ENCODE measurements at regions not wholly inside any gene's neighbourhood (a gene's known extent, or its start where the extent isn't known, plus 50 kb on each side); places are given as distances from the start of the nearest gene placed in this dataset.

DNA sequence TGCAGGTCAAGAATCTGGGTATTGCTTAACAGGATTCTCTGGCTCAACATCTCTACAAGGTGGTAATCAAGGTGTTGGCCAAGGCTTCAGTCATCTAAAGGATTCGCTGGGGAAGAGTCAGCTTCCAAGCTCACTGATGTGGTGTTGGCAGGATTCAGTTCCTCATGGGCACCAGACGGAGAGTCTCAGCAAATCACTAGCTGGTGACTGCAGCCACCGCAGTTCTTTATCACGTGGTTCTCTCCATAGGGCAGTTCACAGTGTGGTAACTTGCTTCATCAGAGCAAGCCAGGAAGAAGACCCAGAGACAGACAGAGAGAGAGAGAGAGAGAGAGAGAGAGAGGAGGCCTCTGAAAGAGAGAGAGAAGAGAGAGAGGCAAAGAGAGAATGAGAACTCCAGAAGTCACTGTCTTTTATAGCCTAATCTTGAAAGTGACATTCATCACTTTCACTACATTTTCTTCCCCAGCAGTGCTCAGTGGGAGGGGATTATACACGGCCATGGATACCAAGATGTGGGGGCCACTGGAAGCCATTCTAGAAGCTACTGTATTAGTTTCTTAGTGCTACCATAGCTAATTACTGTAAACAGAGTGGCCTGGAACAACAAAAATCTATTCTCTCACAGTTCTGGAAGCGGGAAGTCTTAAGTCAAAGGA, 109.2 kb upstream of the SMIM23 start:
- no peak for DNase-seq (ENCODE audit: low read depth in 1 of 2, low spot score in 1 of 2)

DNA sequence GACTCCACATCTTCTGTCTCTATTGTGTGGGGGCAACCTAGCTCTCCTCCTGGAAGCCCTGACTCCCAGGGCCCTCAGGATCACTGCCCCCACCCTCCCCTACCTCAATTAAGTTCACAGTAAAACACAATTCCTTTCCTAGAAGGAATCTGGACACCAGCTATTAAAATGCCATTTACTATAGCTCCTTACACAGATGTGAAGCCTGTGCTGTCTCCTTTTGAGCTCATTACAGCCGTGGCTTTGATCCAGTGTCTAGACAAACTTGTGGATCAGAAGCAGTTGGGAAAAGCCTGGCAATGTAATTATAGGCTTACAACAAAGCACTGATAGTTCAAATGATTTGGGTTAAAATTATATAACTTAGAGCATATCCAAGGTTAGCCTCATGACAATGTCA, 107.0 kb upstream of the SMIM23 start:
- no peak for DNase-seq (ENCODE audit: low read depth in 1 of 2, low spot score in 1 of 2)

DNA sequence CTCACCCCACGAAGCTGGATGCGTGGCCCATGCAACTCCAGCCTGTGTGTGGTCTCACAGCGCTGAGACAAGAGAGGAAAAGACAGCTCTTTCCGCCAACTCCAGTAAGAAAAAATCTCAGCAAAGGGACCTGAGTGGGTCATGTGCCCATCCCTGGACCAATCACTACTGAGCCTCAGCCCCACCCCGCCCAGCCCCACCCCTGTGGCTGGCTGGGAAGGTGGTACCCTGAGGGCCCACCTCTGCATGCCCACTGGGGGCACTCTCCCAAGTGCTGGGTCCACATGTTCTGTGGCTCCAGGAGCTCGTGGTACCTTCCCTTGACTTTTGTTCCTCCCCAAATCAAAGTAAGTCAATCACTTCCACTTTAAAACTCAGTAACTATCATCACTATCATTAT, 105.1 kb upstream of the SMIM23 start:
- DNase-seq (ENCODE audit: low read depth in 1 of 2, low spot score in 1 of 2): no peak

DNA sequence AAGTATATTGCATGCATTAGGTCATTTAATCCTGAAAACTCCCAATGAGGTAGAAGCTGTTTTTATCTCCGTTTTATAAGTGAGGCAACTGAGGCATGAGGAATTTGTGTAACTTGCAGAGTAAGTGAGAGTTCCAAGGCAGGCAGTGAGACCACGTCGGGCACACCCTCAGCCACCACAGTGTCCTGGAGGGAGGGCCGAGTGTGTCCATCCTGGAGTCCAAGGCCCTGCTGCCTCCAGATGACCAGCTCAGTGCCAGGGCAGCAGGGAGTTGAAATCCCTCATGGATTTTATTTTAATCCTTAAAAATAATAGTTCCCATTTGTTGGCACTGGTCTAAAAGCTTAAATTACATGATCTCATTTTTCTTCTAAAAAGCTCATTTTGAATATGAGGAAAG, 104.6 kb upstream of the SMIM23 start:
- DNase-seq (ENCODE audit: low read depth in 1 of 2, low spot score in 1 of 2): no peak

DNA sequence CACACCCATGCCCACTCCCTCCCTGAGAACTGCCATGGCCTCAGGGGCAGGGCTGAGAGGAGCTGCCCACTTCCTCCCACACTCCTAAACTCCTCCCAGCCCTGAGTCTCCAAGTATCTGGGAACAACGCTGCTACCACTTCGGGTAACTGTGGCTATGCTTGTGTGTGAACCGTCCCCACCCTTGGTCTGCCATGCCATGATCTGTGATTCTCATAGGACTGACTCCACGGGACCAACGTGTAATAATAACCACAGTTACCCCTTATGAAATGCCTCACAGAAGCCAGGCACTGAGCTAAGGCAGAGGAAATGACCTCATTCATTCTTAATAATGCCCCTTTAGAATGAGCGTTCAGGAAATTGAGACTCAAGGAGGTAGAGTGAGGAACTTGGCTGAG, 103.9 kb upstream of the SMIM23 start:
- no peak for DNase-seq (ENCODE audit: low read depth in 1 of 2, low spot score in 1 of 2)

- no peak for DNase-seq (ENCODE audit: low read depth in 1 of 2, low spot score in 1 of 2)
Measured at GRCh38 chr5:171682801-171683200, 102.8 kb upstream of the SMIM23 start.

DNA sequence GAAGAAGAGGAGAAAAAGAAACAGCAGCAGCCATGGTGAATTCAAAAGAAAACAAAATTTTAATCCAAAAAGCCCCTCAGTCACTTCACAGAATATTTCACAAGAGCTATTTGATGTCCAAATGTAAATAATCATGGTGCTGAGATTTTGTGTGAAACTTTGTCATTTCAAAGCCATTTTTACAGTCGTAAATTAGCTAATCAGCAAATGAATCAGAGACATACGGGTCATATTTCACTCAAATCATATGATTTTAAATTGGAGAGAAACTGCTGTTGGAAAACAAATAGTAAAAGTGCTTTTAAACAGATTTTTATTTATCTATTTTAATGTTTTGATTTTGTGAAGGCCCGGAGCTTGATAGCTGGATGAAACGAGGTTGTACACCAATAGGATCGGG, 101.4 kb upstream of the SMIM23 start:
- DNase-seq (ENCODE audit: low read depth in 1 of 2, low spot score in 1 of 2): no peak

DNA sequence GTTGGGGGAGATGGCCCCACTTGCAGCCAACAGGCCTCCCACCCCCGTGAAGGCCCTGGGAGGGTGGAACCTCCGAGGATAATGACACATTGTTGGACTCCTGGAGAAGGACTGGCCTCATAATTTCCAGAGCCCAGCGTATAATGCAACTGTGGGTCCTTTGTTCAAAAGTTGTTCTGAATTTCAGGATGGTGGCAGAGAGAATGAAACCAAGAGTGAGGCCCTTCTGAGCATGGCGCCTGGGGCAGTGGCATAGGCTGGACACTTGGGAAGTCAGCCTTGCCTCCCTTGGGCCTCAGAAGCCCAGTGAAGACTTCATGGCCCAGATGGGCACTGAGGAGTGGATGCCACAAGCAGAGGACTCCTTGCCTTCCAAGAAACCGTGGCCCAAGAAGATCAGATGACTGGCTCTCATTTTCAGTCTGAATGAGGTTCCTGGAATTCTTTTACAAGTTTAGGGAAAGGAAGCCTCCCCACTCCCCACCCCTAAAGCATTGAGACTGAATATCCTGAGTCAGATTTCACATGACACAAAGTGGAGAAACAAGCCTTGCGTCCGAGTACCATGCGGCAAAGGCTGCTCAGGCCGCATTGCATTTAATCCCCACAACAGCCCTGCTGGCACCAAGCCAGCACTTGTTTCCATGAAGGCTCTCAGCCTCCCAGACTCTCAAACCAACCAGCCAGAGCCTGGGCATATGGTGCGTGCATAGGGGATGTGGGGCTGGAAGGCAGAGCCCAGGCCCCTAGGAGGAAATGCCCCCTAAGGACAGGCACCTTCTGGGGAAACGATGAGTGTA, 96.7 kb upstream of the SMIM23 start:
- no peak for DNase-seq (ENCODE audit: low read depth in 1 of 2, low spot score in 1 of 2)

DNA sequence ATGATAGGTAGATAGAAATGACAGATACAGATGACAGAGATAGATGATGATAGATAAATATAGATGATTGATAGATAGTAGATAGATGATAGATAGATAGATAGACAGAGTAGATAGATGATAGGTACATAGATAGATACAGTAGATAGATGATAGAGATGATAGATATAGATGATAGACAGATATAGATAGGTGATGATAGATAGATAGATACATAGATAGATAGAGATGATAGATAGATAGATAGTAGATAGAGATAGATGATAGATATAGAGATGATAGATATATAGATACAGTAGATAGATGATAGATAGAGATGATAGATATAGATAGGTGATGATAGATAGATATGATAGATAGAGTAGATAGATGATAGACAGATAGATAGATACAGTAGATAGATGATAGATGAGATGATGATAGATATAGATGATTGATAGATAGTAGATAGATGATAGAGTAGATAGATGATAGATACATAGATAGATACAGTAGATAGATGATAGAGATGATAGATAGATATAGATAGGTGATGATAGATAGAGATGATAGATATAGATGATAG, 95.7 kb upstream of the SMIM23 start:
- DNase-seq (ENCODE audit: low read depth in 1 of 2, low spot score in 1 of 2): no peak

DNA sequence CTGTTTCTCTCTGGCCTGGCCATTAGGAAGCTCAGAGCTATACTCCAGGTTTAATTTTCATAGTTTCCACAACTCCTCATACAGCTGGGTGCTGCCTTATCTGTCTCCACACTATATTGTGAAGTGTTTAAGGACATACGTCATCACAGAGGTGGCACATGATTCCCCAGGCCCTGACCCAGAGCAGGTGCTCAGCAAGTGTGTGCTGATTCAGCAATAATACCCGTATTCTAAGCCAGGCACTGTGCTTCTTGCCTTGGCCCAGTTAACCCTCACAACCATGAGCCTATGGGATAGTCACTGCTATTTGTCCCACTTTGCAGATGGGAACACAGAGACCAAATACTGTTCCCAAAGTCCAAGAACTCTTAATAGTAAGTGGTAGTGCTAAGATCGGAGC, 93.5 kb upstream of the SMIM23 start:
- no peak for DNase-seq (ENCODE audit: low read depth in 1 of 2, low spot score in 1 of 2)

DNA sequence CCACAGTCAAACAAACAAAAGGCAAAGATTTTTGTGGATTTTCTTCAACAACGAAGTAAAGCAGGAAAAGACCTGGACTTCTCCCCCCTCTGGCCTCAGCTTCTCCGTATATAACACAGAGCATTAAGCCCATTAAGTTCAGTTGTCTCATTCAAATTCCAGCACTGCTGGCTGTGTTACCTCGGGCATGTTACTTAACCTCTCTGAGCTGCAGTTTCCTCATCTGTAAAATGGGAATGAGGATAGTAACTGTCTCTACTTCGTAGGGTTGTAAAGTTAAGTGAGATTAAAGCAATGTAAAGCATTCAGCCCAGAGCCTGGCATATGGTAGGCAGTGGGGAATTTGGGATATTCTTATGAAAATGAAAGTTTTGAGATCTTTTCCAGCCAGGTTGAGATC, 92.7 kb upstream of the SMIM23 start:
- DNase-seq (ENCODE audit: low read depth in 1 of 2, low spot score in 1 of 2): no peak

DNA sequence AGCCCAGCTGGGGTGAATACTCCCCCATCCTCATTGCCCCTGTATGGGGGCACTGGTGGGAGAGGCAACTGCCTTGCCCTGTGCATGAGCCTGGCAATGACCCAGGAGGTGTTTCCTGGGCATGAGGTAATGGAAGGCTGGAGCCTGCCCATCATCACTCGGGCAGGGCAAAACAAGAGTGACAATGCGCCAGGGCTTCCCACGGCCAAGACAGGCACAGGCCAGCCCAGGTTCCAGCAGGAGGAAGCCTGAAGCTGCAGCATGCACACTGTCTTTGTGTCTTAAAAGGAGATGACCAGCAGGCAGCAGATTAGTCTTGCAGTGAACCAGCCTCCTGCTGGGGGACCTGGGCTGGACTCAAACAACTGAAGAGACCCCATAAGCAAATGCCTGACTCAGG, 92.2 kb upstream of the SMIM23 start:
- DNase-seq (ENCODE audit: low read depth in 1 of 2, low spot score in 1 of 2): no peak

GRCh38 chr5:171695804-171696203, 89.8 kb upstream of the SMIM23 start:
- DNase-seq (ENCODE audit: low read depth in 1 of 2, low spot score in 1 of 2): no peak

DNA sequence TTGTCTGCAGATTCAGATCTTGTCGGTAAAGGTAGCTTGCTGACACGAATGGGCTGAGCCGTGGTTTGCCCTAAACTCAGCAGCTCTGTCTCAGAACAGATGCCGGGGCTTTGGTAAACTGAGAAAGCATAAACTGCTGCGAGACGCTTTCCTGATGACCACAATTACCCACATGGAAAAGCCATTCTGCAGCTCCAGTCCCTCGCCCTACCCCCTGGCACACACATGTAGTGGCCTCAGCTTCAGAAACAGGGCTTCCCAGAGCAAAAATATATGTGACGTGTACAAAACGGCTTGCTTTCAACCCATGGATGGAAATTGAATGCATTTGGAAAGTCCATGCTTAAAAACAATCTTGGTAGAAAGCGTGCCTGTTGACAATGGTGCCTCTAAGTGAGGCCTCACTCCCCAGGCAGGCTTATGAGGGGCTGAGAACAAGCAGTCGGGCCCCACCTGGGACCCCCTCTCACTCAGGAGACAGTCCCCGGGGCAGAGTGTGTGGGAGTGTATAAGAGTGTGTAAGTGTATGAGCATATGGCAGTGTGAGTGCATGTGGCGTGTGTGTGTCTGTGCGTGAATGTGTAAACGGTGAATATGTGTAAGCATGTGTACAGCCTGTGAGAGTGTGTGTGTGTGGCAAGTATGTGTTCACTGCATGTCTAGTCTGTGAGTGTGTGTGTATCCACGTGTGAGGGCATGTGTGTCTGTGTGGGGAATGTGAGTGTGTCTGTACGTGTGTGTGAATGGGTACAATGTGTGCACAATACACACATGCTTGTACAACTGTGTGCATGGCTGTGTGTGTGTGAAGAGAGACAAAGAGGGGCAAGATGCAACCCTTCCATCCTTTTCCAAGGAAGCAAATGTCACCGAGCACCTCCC, 88.2 kb upstream of the SMIM23 start:
- no peak for DNase-seq (ENCODE audit: low read depth in 1 of 2, low spot score in 1 of 2)

DNA sequence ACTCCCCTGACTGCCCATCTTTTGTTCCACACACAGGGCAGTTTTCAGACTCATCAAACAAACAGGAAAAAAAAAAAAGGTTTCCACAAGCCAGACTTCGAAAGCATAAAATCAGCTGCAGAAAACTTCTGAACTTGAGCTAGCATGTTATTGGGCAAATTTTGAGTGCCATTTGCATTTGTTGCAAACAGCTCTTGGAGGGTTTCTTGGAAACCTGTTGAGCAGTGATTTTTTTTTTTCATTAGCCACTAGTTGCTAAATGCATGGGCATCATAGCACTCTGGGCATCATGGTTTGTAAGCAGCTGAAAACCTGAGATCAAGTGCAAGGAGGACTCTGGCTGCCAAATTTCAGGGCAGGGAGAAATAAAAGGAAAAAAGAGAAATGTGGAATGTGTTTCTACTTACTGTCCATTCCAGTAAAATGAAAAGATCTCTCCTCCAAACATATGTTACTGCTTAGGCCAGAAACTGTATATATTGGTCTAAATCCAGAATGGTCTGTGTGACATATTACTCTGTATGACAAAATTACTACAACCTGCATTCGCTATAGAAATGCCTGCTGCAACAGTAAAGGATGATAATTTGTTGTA, 85.2 kb upstream of the SMIM23 start:
- no peak for DNase-seq (ENCODE audit: low read depth in 1 of 2, low spot score in 1 of 2)

DNA sequence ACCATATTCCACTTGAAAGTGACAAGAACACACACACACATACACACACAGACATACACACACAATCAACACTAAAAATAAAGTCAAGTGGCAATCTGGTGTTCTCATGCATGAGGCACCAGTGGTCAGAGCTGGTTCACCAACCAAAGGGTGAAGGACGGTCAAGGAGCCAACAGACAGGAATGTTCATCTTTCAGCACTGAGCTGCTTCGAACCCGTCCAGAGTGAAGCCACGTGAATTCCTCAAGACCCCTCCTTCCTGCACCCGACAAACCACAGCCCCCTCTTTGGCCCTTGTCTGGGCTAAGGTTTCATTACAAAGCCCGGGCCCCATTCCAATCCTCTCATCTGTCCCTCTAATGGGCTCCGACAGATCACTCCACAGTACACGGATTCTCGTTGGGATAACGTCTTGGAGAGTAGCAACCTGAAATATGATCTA, 84.5 kb upstream of the SMIM23 start:
- DNase-seq (ENCODE audit: low read depth in 1 of 2, low spot score in 1 of 2): no peak

DNA sequence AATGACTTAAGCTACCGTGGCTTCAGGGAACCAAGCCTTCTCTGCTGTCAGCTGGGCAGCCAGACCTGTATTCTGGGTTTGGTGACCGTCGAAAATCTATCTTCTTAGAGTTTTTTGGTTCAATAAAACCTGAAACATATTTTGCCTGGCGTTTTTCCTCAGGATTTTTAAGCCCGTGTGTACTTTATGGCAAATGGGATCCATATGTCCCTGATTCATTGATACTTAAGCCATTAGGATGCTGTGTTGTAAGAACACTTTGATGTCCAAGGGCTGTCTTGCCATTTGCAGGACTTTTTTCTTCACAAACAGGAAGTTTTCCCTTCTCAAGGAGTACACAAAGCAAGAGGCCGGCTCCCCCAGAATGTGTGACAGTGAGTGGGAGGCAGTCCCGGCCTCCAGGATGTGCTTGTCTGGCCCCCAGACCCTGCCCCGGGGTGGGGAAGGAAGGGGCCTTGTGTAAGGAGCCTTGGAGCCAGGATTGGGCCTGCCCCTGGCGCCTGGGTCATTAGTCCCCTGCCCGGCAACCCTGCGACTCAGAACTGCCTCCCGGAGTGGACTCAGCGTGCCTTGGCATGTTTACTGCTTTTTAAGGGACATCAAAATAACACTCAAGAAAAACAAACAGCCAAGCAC, 83.4 kb upstream of the SMIM23 start:
- DNase-seq (ENCODE audit: low read depth in 1 of 2, low spot score in 1 of 2): no peak

DNA sequence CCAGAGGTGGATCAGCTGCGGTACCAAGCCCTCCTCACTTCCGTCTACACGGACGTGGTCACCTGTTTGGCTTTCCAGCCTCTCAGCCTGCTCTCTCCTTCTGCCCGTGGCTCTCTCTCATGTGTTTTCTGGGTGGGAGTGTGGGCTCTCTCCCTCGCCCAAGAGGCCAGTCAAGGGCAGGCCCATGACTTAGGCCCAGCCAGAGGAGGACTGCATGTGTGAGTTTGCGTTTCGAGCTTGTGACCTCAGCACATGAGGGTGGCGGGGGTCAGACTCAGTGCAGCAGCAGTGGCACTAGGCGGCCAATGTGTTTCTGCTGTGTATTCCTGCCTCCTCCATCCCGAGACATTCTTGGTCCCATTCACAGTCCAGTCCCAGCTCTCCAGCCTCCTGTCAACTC, 82.5 kb upstream of the SMIM23 start:
- no peak for DNase-seq (ENCODE audit: low read depth in 1 of 2, low spot score in 1 of 2)

GRCh38 chr5:171705036-171705435, 80.6 kb upstream of the SMIM23 start:
- no peak for DNase-seq (ENCODE audit: low read depth in 1 of 2, low spot score in 1 of 2)

DNA sequence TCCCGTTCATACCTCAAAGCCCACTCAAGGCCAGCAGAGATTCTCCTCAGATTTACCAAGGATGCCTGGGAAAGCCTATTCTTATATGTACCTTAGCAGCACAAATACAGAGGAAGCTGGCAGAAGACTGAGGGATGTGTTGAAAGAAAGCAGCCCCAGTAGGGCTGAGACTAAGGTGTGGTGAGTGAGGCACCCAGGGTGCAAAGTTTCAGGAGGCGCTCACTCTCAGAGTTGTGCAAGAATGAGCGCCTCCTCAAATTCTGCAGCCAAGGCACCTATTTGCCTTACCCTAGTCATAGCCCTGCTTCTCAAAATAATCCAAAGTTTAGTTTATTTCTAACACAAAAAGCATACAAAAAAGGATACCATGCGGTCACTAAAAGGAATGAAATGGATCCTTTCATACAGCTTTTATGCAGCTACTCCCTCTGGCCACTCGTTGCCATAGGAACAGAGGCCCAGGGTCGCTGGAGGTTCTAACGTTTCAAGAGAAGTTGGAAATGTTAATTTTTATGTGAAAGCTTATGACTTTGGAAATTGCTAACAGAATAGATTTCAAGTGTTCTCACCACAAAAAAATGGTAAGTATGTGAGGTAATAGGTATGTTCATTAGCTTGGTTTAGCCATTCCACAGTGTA, 79.7 kb upstream of the SMIM23 start:
- no peak for DNase-seq (ENCODE audit: low read depth in 1 of 2, low spot score in 1 of 2)

Measured in activated CD4-positive, alpha-beta T cell treated with anti-CD3 and anti-CD28 coated beads, Interleukin-2, amount 50 U/mL, for 24 hours (primary cell).